A172 (cell line): ENCODE measurements at regions not wholly inside any gene's neighbourhood (a gene's known extent, or its start where the extent isn't known, plus 50 kb on each side); places are given as distances from the start of the nearest gene placed in this dataset.
"Not testable (repeated sequence)": the region's sequence is repeated elsewhere in the genome, so short reads cannot be mapped to it uniquely, and the experiment has no call there.

Experiments
- DNase-seq: peaks from one replicate; pipeline ENCODE4 v3.0.0-alpha.2; 2015; ENCODE audit warnings: low spot score

GRCh38 chr16:8187782-8188372, 402.4 kb downstream of the TMEM114 start:
- no peak for DNase-seq

GRCh38 chr16:8184854-8185253, 405.5 kb downstream of the TMEM114 start:
- DNase-seq: no peak

- no peak for DNase-seq
Observed at GRCh38 chr16:8183176-8184099, 406.9 kb downstream of the TMEM114 start.

- no peak for DNase-seq
Observed at GRCh38 chr16:8182761-8183160, 407.6 kb downstream of the TMEM114 start.

- DNase-seq: no peak
Observed at GRCh38 chr16:8179615-8180014, 410.7 kb downstream of the TMEM114 start.

GRCh38 chr16:8178271-8178670, 412.0 kb downstream of the TMEM114 start:
- no peak for DNase-seq

- DNase-seq: no peak
Observed at GRCh38 chr16:8175411-8175810, 414.9 kb downstream of the TMEM114 start.

- DNase-seq: peak; percentile 65
Observed at GRCh38 chr16:8173111-8173644, 417.1 kb downstream of the TMEM114 start.

GRCh38 chr16:8172551-8172950, 417.8 kb downstream of the TMEM114 start:
- DNase-seq: no peak

- DNase-seq: no peak
Observed at GRCh38 chr16:8168016-8168415, 422.3 kb downstream of the TMEM114 start.

GRCh38 chr16:8167436-8167835, 422.9 kb downstream of the TMEM114 start:
- no peak for DNase-seq

GRCh38 chr16:8158051-8158450, 432.3 kb downstream of the TMEM114 start:
- DNase-seq: no peak

GRCh38 chr16:8155275-8155674, 435.0 kb downstream of the TMEM114 start:
- no peak for DNase-seq

- no peak for DNase-seq
Observed at GRCh38 chr16:8146256-8147012, 443.9 kb downstream of the TMEM114 start.

- DNase-seq: no peak
Observed at GRCh38 chr16:8138666-8139065, 451.6 kb downstream of the TMEM114 start.

- DNase-seq: no peak
Observed at GRCh38 chr16:8137606-8138005, 452.7 kb downstream of the TMEM114 start.

GRCh38 chr16:8130197-8130596, 460.1 kb downstream of the TMEM114 start:
- DNase-seq: no peak

- no peak for DNase-seq
Observed at GRCh38 chr16:8127070-8127469, 463.2 kb downstream of the TMEM114 start.

GRCh38 chr16:8126313-8126712, 464.0 kb downstream of the TMEM114 start:
- no peak for DNase-seq

GRCh38 chr16:8120001-8120400, 470.3 kb downstream of the TMEM114 start:
- no peak for DNase-seq

GRCh38 chr16:8115814-8116213, 474.5 kb downstream of the TMEM114 start:
- DNase-seq: no peak

- not testable (repeated sequence) for DNase-seq
Observed at GRCh38 chr16:8114941-8115340, 475.4 kb downstream of the TMEM114 start.
